GM23338 (cell line): ENCODE measurements at regions not wholly inside any gene's neighbourhood (a gene's known extent, or its start where the extent isn't known, plus 50 kb on each side); places are given as distances from the start of the nearest gene placed in this dataset.

Experiments
- ATAC-seq: fragments of 200-7000 bp; cut with Tn5 transposase; 3 replicates; pipeline ENCODE4 v1.9.1; 2020
- DNase-seq: peaks from one replicate; pipeline ENCODE4 v3.0.0-alpha.2; 2015; ENCODE audit warnings: low spot score
- H2AFZ ChIP-seq: fragments of 200-600 bp; sonication (generic); 2 replicates; pipeline ENCODE4 v1.8.0; 2016; ENCODE audit warnings: antibody characterized with exemption, mild to moderate bottlenecking, moderate library complexity
- H3F3A ChIP-seq: fragments of 200-600 bp; sonication (generic); replicated peaks from 2 replicates; pipeline ENCODE4 v1.8.0; 2017; ENCODE audit warnings: antibody characterized with exemption, mixed run types, low read depth
- H3K27ac ChIP-seq: fragments of 200-600 bp; sonication (generic); 2 replicates; pipeline ENCODE4 v1.6.1; 2016; ENCODE audit warnings: low read depth
- H3K27me3 ChIP-seq: fragments of 200-600 bp; sonication (generic); 2 replicates; pipeline ENCODE4 v1.8.0; 2016; ENCODE audit warnings: mild to moderate bottlenecking, mixed run types, moderate library complexity; ENCODE audit not compliant: insufficient read depth
- H3K36me3 ChIP-seq: fragments of 200-600 bp; sonication (generic); 2 replicates; pipeline ENCODE4 v1.8.0; 2016; ENCODE audit warnings: mild to moderate bottlenecking; ENCODE audit not compliant: insufficient read depth
- H3K4me1 ChIP-seq: fragments of 200-600 bp; sonication (generic); 2 replicates; pipeline ENCODE4 v1.8.0; 2016; ENCODE audit warnings: mild to moderate bottlenecking, moderate library complexity; ENCODE audit not compliant: insufficient read depth
- H3K4me2 ChIP-seq: fragments of 200-600 bp; sonication (generic); 2 replicates; pipeline ENCODE4 v1.7.1; 2017; ENCODE audit warnings: mixed run types
- H3K4me3 ChIP-seq: fragments of 200-600 bp; sonication (generic); 2 replicates; pipeline ENCODE4 v1.6.1; 2016; ENCODE audit warnings: mixed run types
- H3K79me2 ChIP-seq: fragments of 200-600 bp; sonication (generic); replicated peaks from 2 replicates; pipeline ENCODE4 v1.8.0; 2017; ENCODE audit warnings: mild to moderate bottlenecking; ENCODE audit not compliant: insufficient read depth
- H3K9me2 ChIP-seq: fragments of 200-600 bp; sonication (generic); 2 replicates; pipeline ENCODE4 v1.8.0; 2017; ENCODE audit not compliant: insufficient read depth
- H4K20me1 ChIP-seq: fragments of 200-600 bp; sonication (generic); replicated peaks from 2 replicates; pipeline ENCODE4 v1.8.0; 2017; ENCODE audit warnings: mild to moderate bottlenecking; ENCODE audit not compliant: insufficient read depth
- H3K27ac Mint-ChIP-seq: 2 replicates; pipeline ENCODE4 v1.8.0; 2020; ENCODE audit warnings: inconsistent platforms, mild to moderate bottlenecking, moderate library complexity, mixed read lengths
- H3K27me3 Mint-ChIP-seq: 3 replicates; pipeline ENCODE4 v1.8.0; 2022; ENCODE audit warnings: low read depth, mild to moderate bottlenecking, moderate library complexity, mixed read lengths, inconsistent platforms; ENCODE audit not compliant: insufficient read depth, poor library complexity
- H3K36me3 Mint-ChIP-seq: 3 replicates; pipeline ENCODE4 v1.8.0; 2021; ENCODE audit warnings: low read depth, mild to moderate bottlenecking, inconsistent platforms, moderate library complexity, mixed read lengths
- H3K4me1 Mint-ChIP-seq: 3 replicates; pipeline ENCODE4 v1.8.0; 2020; ENCODE audit warnings: mild to moderate bottlenecking, inconsistent platforms, mixed read lengths
- H3K4me3 Mint-ChIP-seq: 3 replicates; pipeline ENCODE4 v1.8.0; 2021; ENCODE audit warnings: moderate library complexity, mild to moderate bottlenecking, inconsistent platforms, mixed read lengths
- H3K9me3 Mint-ChIP-seq: 3 replicates; pipeline ENCODE4 v1.8.0; 2020; ENCODE audit warnings: moderate library complexity, mild to moderate bottlenecking, inconsistent platforms, mixed read lengths
- CREB1 ChIP-seq: fragments of 250-450 bp; sonication (Bioruptor Pico); IDR thresholded peaks from 2 replicates; pipeline ENCODE4 v1.5.0; 2020; ENCODE audit warnings: low read depth, mild to moderate bottlenecking, moderate library complexity
- CTCF ChIP-seq, 2 experiments: fragments of 200-600 bp in 1 of 2; sonication (generic) in 1 of 2; conservative IDR thresholded peaks; 2 replicates each; pipeline versions ENCODE4 v1.5.1 to v1.6.1; 2016 to 2017; ENCODE audit warnings: antibody characterized with exemption in 2 of 2, low read depth in 2 of 2, mild to moderate bottlenecking in 2 of 2, moderate library complexity in 1 of 2
- REST ChIP-seq: IDR thresholded peaks from one replicate; pipeline ENCODE4 v1.6.1; 2018; ENCODE audit warnings: antibody characterized with exemption; ENCODE audit not compliant: unreplicated experiment

GRCh38 chr14:22378181-22378580, 210.8 kb downstream of the DAD1 start:
- Histone ChIP-seq H3K4me1 (peaks cover 8% of the 10 kb centered on the region), H2AFZ (no peak overlapping the region), H3K79me2 (no peaks in the 10 kb centered on the region), H4K20me1 (no peaks in the 10 kb centered on the region), H3K9me2 (no peaks in the 10 kb centered on the region), H3K27ac (no peak overlapping the region), H3K36me3 (no peaks in the 10 kb centered on the region), H3K4me3 (no peak overlapping the region), H3F3A (no peaks in the 10 kb centered on the region), H3K27me3 (no peaks in the 10 kb centered on the region), H3K4me2 (no peak overlapping the region)
- Mint-ChIP-seq H3K36me3 (no peaks in the 10 kb centered on the region), H3K9me3 (no peaks in the 10 kb centered on the region), H3K4me1 (peaks cover 13% of the 10 kb centered on the region), H3K27me3 (no peaks in the 10 kb centered on the region), H3K27ac (no peak overlapping the region), H3K4me3 (no peak overlapping the region)
- TF ChIP-seq REST = no peak
- ATAC-seq = no peak
- no peak for DNase-seq

GRCh38 chr14:22375321-22375930, 213.6 kb downstream of the DAD1 start:
- 0 out of 3 replicates have a peak, but pooled peaks have one; percentile 36 for ATAC-seq
- no peak overlapping the region for H3K4me3 Mint-ChIP-seq
- no peaks in the 10 kb centered on the region for H4K20me1 ChIP-seq
- H3K36me3 ChIP-seq = no peaks in the 10 kb centered on the region
- H3K79me2 ChIP-seq = no peaks in the 10 kb centered on the region
- H3K4me2 ChIP-seq = no peak overlapping the region
- H3K4me1 Mint-ChIP-seq = no peaks in the 10 kb centered on the region; the same call in 2 of the 3 replicates
- H3K27me3 ChIP-seq = no peaks in the 10 kb centered on the region
- H3K36me3 Mint-ChIP-seq = no peaks in the 10 kb centered on the region
- no peak overlapping the region for H3K4me3 ChIP-seq
- no peaks in the 10 kb centered on the region for H3K9me2 ChIP-seq
- H2AFZ ChIP-seq = no peak overlapping the region
- H3F3A ChIP-seq = no peaks in the 10 kb centered on the region
- no peaks in the 10 kb centered on the region for H3K9me3 Mint-ChIP-seq
- no peak for TF ChIP-seq CREB1 (CRISPR knock-in tag)
- peak; percentile 72 to 79 for TF ChIP-seq CTCF (conservative IDR thresholded peaks at IDR 0.05; ENCODE audit: low read depth in 2 of 2)
- H3K27me3 Mint-ChIP-seq = no peaks in the 10 kb centered on the region
- DNase-seq = peak; percentile 77
- no peak overlapping the region for H3K27ac ChIP-seq
- no peaks in the 10 kb centered on the region for H3K4me1 ChIP-seq
- H3K27ac Mint-ChIP-seq = no peak overlapping the region
